Ovary (tissue), 3 donors: ENCODE measurements at regions not wholly inside any gene's neighbourhood (a gene's known extent, or its start where the extent isn't known, plus 50 kb on each side); places are given as distances from the start of the nearest gene placed in this dataset.

ENCODE experiments used
- CTCF ChIP-seq, 3 donors: fragments of 450-650 bp in 2 of 3; fragments of 200-600 bp in 1 of 3; IDR thresholded peaks; one replicate each; pipeline versions ENCODE4 v1.5.1 to v1.8.0; 2016 to 2022; ENCODE audit warnings: antibody characterized with exemption in 3 of 3, mild to moderate bottlenecking in 1 of 3
- EP300 ChIP-seq: sonication (generic); formaldehyde crosslinking; IDR thresholded peaks from one replicate; pipeline ENCODE4 v1.6.1; 2017; ENCODE audit warnings: antibody characterized with exemption
- POLR2A ChIP-seq: fragments of 450-650 bp; IDR thresholded peaks from one replicate; pipeline ENCODE4 v1.6.1; 2017; ENCODE audit warnings: antibody characterized with exemption, mild to moderate bottlenecking, moderate library complexity
- donor health status: DM: no; HTN: no; CAD: no.

GRCh38 chr3:26193558-26193957 is 403.7 kb downstream of the OXSM start:
- TF ChIP-seq CTCF (IDR thresholded peaks at IDR 0.05) = no peak
- TF ChIP-seq EP300 = no peak
- TF ChIP-seq POLR2A = no peak
